GM12874 (cell line): ENCODE measurements at regions not wholly inside any gene's neighbourhood (a gene's known extent, or its start where the extent isn't known, plus 50 kb on each side); places are given as distances from the start of the nearest gene placed in this dataset.

ENCODE experiments used
- CTCF ChIP-seq: IDR thresholded peaks from 2 replicates; pipeline ENCODE4 v1.5.1; 2011; ENCODE audit warnings: low read depth, mild to moderate bottlenecking, control low read depth, low read length, moderate library complexity; ENCODE audit not compliant: insufficient read depth

GRCh38 chr9:91043811-91044175 is 242.2 kb downstream of the SYK start:
- TF ChIP-seq CTCF: no peak

GRCh38 chr9:91044354-91044753 is 242.7 kb downstream of the SYK start:
- TF ChIP-seq CTCF: no peak

GRCh38 chr9:91045041-91045440 is 243.4 kb downstream of the SYK start:
- TF ChIP-seq CTCF: no peak

GRCh38 chr9:91047529-91047928 is 245.9 kb downstream of the SYK start:
- TF ChIP-seq CTCF: no peak

- TF ChIP-seq CTCF: no peak
Measured at GRCh38 chr9:91047993-91048607, 246.5 kb downstream of the SYK start.

GRCh38 chr9:91048749-91049148 is 247.1 kb downstream of the SYK start:
- no peak for TF ChIP-seq CTCF

GRCh38 chr9:91053824-91054223 is 252.2 kb downstream of the SYK start:
- TF ChIP-seq CTCF: no peak
